ENCODE measurements at regions not wholly inside any gene's neighbourhood (a gene's known extent, or its start where the extent isn't known, plus 50 kb on each side); places are given as distances from the start of the nearest gene placed in this dataset.
"Not testable (repeated sequence)": the region's sequence is repeated elsewhere in the genome, so short reads cannot be mapped to it uniquely, and the experiment has no call there.

- no peak for DNase-seq
These were observed 126.5 kb downstream of the TMEM30B start for GRCh38 chr14:61154641-61155040.

GRCh38 chr14:61153914-61154545, 127.1 kb downstream of the TMEM30B start:
- DNase-seq: no peak

DNA sequence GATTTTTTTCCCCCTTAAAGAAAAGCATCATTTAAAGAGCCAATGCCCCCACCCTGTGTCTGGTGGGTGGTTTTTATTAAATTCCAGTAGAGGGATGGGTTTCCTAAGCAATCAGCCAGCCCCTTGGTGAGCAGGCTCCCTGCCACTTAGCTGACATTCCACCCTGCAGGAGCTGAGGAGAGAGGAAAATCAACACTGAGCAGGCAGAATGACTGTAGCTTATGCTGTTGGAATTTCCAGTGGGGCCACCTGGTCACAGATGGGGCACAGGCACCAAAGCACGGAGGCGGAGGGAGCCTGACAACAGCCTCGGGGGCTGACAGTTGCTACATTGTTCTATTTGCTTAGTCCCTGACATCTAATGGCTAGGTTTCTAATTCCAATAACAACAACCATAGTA, 127.7 kb downstream of the TMEM30B start:
- DNase-seq: no peak

DNA sequence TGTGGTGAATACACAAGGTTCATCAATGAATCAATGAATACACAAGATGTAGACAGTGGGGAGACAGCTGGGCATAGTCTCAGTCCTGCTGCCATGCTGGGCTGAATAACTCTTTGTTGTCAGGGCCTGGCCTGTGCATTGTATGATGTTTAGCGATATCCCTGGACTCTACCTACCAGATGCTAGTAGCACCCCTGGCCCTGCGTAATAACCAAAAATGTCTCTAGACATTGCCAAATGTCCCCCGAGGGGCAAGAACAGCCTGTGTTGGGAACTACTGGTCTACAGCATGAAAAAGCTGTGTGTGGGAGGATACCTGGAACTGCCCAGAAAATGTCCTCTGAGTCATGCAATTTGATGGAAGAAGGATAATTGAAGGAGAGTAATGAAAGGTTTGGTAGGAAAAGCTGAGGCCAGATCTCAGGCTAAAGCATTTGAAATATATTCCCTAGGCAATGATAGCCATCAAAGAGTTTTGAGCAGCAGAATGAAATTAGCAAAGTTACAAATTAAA, 128.2 kb downstream of the TMEM30B start:
- no peak for DNase-seq

GRCh38 chr14:61151251-61151650, 129.9 kb downstream of the TMEM30B start:
- no peak for DNase-seq

GRCh38 chr14:61150851-61151250, 130.3 kb downstream of the TMEM30B start:
- no peak for DNase-seq

DNA sequence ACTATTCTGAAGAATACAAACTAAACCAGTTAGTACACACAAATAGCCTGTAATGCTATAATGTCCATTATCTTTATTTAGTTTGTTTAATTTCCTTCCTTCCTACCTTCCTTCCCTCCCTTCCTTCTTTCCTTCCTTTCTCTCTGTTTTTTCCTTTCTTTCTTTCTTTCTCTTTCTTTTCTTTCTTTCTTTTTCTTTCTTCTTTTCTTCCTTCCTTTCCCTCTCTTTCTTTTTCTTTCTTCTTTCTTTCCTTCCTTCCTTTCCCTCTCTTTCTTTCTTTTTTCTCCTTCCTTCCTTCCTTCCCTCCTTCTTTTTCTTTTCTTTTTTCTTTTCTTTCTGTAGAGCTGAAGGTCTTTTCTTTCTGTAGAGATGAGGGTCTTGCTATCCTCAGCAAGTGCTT, 131.2 kb downstream of the TMEM30B start:
- no peak for DNase-seq

DNA sequence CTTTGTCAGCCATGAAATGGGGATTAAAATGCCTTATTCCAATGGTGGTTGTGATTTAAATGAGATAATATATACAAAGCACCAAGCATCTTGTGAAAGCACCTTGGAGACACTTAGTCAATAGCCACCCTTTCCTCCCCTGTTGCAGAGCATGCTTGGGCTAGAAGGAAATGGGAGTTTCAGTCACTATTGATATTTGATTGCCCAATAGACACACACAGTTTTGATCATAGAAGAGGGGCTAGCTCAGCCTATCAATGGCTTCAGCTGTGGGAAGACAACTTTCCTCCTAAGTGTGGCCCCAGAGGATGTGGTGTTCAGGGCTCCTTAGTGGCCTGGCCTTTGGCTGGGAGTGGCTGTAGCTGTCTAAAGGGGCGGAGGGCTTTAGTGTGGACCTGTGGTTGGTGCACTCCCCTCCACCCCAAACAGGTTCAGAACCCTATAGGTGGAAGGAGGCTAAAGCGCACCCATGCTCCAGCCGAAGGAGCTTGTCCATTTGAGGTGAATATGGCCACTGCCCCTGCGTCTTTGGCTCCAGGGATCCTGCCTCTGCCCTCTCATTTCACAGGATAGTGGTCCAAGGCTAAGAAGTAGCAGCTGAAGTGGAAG, 132.3 kb downstream of the TMEM30B start:
- DNase-seq: no peak

DNA sequence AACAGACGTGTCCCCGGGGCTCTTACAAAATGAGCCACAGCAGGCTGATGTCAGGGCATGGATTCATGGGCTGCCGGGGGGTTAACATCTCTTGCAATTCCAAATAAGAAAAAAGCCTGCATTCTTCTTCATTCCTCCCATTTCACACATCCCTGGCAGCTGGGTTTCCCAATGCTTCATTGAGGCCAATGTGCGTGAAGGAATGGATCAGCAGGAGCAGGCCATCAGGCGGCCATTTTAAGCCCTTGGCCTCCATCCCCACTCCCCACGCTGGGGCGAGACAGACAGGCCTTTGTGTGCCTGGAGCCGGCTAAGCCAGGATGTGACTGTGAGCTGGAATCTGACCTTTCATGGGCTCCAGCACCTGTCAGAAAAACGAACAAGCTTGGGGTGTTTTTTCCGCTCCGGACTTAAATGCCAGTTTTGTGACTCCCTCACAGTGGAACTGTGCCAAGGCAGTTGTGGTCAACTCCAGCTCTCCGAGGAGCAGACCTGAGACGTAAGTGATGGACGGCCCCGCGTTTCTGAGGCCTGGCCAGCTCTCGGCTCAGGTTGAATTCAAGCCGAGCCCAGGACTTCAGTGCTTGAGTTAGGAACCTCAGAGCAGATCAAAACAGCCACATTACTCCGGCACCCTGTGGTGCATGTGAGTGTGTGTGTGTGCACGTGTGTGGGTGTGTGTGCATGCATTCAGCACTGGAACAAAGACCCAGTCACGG, 133.1 kb downstream of the TMEM30B start:
- DNase-seq: no peak

- no peak for DNase-seq
These were observed 133.7 kb downstream of the TMEM30B start for GRCh38 chr14:61147381-61147821.

DNA sequence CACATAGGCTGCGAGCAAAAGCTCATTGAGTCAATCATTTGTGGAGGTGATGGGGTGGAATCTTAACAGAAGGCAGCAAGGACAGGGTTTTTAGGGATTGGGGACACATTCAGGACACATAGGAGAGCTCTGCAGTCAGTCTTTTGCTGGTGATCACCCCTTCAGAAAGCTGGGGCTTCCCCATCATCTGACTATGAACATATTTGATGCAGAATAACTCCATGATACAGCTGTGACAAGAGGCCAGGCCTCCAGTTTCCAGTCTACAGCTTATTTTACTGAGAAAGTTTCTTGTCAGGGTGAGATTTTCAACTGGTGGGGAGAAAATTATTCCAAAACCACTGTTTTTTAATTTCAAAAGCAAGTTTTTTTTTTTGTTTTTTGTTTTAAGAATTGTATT, 134.2 kb downstream of the TMEM30B start:
- DNase-seq: no peak

GRCh38 chr14:61145903-61146481, 135.1 kb downstream of the TMEM30B start:
- DNase-seq: no peak

- no peak for DNase-seq
These were observed 135.9 kb downstream of the TMEM30B start for GRCh38 chr14:61145034-61145902.

DNA sequence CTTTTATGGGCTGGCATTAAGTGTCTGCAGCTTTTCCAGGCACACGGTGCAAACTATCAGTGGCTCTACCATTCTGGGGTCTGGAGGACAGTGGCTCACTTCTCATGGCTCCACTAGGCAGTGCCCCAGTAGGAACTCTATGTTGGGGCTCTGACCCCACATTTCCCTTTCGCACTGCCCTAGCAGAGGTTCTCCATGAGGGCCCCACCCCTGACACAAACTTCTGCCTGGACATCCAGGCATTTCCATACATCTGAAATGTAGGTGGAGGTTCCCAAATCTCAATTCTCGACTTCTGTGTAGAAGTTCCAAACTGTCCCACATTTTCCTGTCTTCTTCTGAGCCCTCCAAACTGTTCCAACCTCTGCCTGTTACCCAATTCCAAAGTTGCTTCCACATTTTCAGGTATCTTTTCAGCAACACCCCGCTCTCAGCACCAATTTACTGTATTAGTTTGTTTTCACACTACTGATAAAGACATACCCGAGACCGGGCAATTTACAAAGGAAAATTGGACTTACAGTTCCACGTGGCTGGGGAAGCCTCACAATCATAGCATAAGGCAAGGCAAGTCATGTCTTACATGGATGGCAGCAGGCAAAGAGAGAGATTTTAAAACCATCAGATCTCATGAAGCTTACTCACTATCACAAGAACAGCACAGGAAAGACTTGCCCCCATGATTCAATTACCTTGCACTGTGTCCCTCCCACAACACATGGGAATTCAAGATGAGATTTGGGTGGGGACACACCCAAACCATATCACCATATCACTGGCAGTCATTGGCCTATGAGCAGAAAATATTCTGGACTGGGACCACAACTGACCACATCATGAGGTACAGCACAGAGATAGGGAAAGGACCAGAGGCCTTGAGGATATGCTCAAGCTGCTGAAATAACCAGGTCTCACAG, 136.8 kb downstream of the TMEM30B start:
- not testable (repeated sequence) for DNase-seq

- DNase-seq: no peak
These were observed 140.3 kb downstream of the TMEM30B start for GRCh38 chr14:61140872-61141271.

- no peak for DNase-seq
These were observed 140.9 kb downstream of the TMEM30B start for GRCh38 chr14:61140271-61140670.

- no peak for DNase-seq
These were observed 142.0 kb downstream of the TMEM30B start for GRCh38 chr14:61139006-61139599.

DNA sequence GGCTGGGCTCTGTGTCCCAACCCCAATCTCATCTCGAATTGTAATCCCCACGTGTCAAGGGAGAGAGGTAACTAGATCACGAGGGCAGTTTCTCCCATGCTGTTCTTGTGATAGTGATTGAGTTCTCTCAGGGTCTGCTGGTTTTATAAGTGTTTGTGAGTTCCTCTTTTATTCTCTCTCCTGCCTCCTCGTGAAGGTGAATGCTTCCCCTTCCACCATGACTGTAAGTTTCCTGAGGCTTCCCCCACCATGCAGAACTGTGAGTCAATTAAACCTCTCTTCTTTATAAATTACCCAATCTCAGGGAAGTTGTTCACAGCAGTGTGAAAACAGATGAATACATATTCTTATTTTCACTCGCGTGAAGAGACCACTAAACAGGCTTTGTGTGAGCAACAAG, 148.2 kb downstream of the TMEM30B start:
- no peak for DNase-seq

- no peak for DNase-seq
These were observed 148.8 kb downstream of the TMEM30B start for GRCh38 chr14:61132336-61132735.

DNA sequence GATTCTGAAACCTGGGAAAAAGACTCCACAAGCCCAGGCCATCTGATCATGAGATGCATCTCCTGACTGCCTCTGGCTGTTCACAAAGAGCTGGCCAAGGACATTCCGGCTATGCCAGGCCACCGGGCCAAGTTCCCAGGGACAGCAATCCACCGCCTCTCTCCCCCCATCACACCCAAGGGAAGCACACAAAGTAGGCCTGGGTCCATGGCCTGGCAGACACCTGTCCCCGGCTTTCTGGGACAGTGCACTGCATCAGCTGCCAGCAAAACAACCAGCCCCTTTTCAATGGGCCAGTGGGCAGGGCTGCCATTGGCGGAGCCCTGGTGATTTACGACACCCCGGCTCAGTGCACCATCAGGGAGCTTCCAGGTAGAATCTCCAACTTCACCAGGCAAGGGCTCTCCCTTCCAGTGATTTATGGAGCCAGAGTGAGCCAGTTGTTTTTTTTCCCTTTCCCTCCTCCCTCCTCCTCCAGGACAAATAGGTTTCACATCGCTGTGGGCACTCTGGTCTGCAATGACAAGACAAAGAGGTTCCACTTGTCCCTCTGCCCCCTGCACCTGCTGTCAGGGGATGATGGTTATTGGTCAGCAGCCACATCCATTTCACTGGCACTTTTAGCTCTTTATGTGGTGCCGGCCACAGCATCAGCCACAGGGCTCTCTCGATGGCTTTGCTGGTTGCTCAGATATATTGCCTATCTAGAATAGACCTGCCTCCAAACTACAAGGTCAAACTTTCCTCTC, 149.6 kb downstream of the SLC38A6 start:
- no peak for DNase-seq

Data from stimulated activated naive CD4-positive, alpha-beta T cell (primary cell).